ENCODE measurements at regions not wholly inside any gene's neighbourhood (a gene's known extent, or its start where the extent isn't known, plus 50 kb on each side); places are given as distances from the start of the nearest gene placed in this dataset.
"Not testable (repeated sequence)": the region's sequence is repeated elsewhere in the genome, so short reads cannot be mapped to it uniquely, and the experiment has no call there.

GRCh38 chr1:98286656-98287055 is 365.8 kb upstream of the DPYD start:
- Histone ChIP-seq H3K27me3 (ENCODE audit: control insufficient read depth in 2 of 2, insufficient read depth in 2 of 2, low read length in 2 of 2) (no peaks in the 10 kb centered on the region), H3K9ac (ENCODE audit: low read depth in 1 of 2, low read length in 2 of 2) (no peak overlapping the region), H3K36me3 (ENCODE audit: control insufficient read depth in 2 of 2, insufficient read depth in 2 of 2, low read length in 2 of 2) (no peaks in the 10 kb centered on the region), H3K4me1 (ENCODE audit: control insufficient read depth in 2 of 2, insufficient read depth in 2 of 2, low read length in 2 of 2) (no peaks in the 10 kb centered on the region), H3K4me3 (ENCODE audit: low read length in 2 of 2) (no peak overlapping the region), H3K27ac (ENCODE audit: low read depth in 2 of 2, low read length in 2 of 2) (no peak overlapping the region), H3K9me3 (ENCODE audit: control insufficient read depth in 2 of 2, low read length in 2 of 2) (no peaks in the 10 kb centered on the region)

- H3K27ac ChIP-seq (ENCODE audit: low read depth in 2 of 2, low read length in 2 of 2); H3K27me3 ChIP-seq (ENCODE audit: control insufficient read depth in 2 of 2, insufficient read depth in 2 of 2, low read length in 2 of 2); H3K4me3 ChIP-seq (ENCODE audit: low read length in 2 of 2); H3K9me3 ChIP-seq (ENCODE audit: control insufficient read depth in 2 of 2, low read length in 2 of 2); H3K9ac ChIP-seq (ENCODE audit: low read depth in 1 of 2, low read length in 2 of 2); H3K4me1 ChIP-seq (ENCODE audit: control insufficient read depth in 2 of 2, insufficient read depth in 2 of 2, low read length in 2 of 2); H3K36me3 ChIP-seq (ENCODE audit: control insufficient read depth in 2 of 2, insufficient read depth in 2 of 2, low read length in 2 of 2): not testable (repeated sequence)
Measured at GRCh38 chr1:98285286-98285685, 364.5 kb upstream of the DPYD start.

- Histone ChIP-seq H3K4me1 (ENCODE audit: control insufficient read depth in 2 of 2, insufficient read depth in 2 of 2, low read length in 2 of 2) (no peaks in the 10 kb centered on the region), H3K4me3 (ENCODE audit: low read length in 2 of 2) (no peak overlapping the region), H3K9me3 (ENCODE audit: control insufficient read depth in 2 of 2, low read length in 2 of 2) (no peaks in the 10 kb centered on the region), H3K27me3 (ENCODE audit: control insufficient read depth in 2 of 2, insufficient read depth in 2 of 2, low read length in 2 of 2) (no peaks in the 10 kb centered on the region), H3K9ac (ENCODE audit: low read depth in 1 of 2, low read length in 2 of 2) (no peak overlapping the region), H3K27ac (ENCODE audit: low read depth in 2 of 2, low read length in 2 of 2) (no peak overlapping the region), H3K36me3 (ENCODE audit: control insufficient read depth in 2 of 2, insufficient read depth in 2 of 2, low read length in 2 of 2) (no peaks in the 10 kb centered on the region)
Measured at GRCh38 chr1:98280049-98280448, 359.2 kb upstream of the DPYD start.

GRCh38 chr1:98278055-98278454 is 357.2 kb upstream of the DPYD start:
- Histone ChIP-seq H3K36me3 (ENCODE audit: control insufficient read depth in 2 of 2, insufficient read depth in 2 of 2, low read length in 2 of 2) (no peaks in the 10 kb centered on the region), H3K9me3 (ENCODE audit: control insufficient read depth in 2 of 2, low read length in 2 of 2) (no peaks in the 10 kb centered on the region), H3K9ac (ENCODE audit: low read depth in 1 of 2, low read length in 2 of 2) (no peak overlapping the region), H3K27me3 (ENCODE audit: control insufficient read depth in 2 of 2, insufficient read depth in 2 of 2, low read length in 2 of 2) (no peaks in the 10 kb centered on the region), H3K4me3 (ENCODE audit: low read length in 2 of 2) (no peak overlapping the region), H3K4me1 (ENCODE audit: control insufficient read depth in 2 of 2, insufficient read depth in 2 of 2, low read length in 2 of 2) (no peaks in the 10 kb centered on the region), H3K27ac (ENCODE audit: low read depth in 2 of 2, low read length in 2 of 2) (no peak overlapping the region)

- Histone ChIP-seq H3K27ac (ENCODE audit: low read depth in 2 of 2, low read length in 2 of 2) (no peak overlapping the region), H3K36me3 (ENCODE audit: control insufficient read depth in 2 of 2, insufficient read depth in 2 of 2, low read length in 2 of 2) (no peaks in the 10 kb centered on the region), H3K9me3 (ENCODE audit: control insufficient read depth in 2 of 2, low read length in 2 of 2) (no peaks in the 10 kb centered on the region), H3K9ac (ENCODE audit: low read depth in 1 of 2, low read length in 2 of 2) (no peak overlapping the region), H3K27me3 (ENCODE audit: control insufficient read depth in 2 of 2, insufficient read depth in 2 of 2, low read length in 2 of 2) (no peaks in the 10 kb centered on the region), H3K4me1 (ENCODE audit: control insufficient read depth in 2 of 2, insufficient read depth in 2 of 2, low read length in 2 of 2) (no peaks in the 10 kb centered on the region), H3K4me3 (ENCODE audit: low read length in 2 of 2) (no peak overlapping the region)
Measured at GRCh38 chr1:98277118-98277517, 356.3 kb upstream of the DPYD start.

- H3K4me3 ChIP-seq (ENCODE audit: low read length in 2 of 2), result no peak overlapping the region
- no peaks in the 10 kb centered on the region for H3K27me3 ChIP-seq (ENCODE audit: control insufficient read depth in 2 of 2, insufficient read depth in 2 of 2, low read length in 2 of 2)
- H3K27ac ChIP-seq (ENCODE audit: low read depth in 2 of 2, low read length in 2 of 2), result no peak overlapping the region
- no peaks in the 10 kb centered on the region for H3K36me3 ChIP-seq (ENCODE audit: control insufficient read depth in 2 of 2, insufficient read depth in 2 of 2, low read length in 2 of 2)
- H3K9ac ChIP-seq (ENCODE audit: low read depth in 1 of 2, low read length in 2 of 2), result no peak overlapping the region
- no peaks in the 10 kb centered on the region for H3K4me1 ChIP-seq (ENCODE audit: control insufficient read depth in 2 of 2, insufficient read depth in 2 of 2, low read length in 2 of 2)
- no peaks in the 10 kb centered on the region for H3K9me3 ChIP-seq (ENCODE audit: control insufficient read depth in 2 of 2, low read length in 2 of 2)
Measured at GRCh38 chr1:98276514-98276913, 355.7 kb upstream of the DPYD start.

GRCh38 chr1:98268316-98268715 is 347.5 kb upstream of the DPYD start:
- no peak overlapping the region for H3K27ac ChIP-seq (ENCODE audit: low read depth in 2 of 2, low read length in 2 of 2)
- no peaks in the 10 kb centered on the region for H3K36me3 ChIP-seq (ENCODE audit: control insufficient read depth in 2 of 2, insufficient read depth in 2 of 2, low read length in 2 of 2)
- no peaks in the 10 kb centered on the region for H3K27me3 ChIP-seq (ENCODE audit: control insufficient read depth in 2 of 2, insufficient read depth in 2 of 2, low read length in 2 of 2)
- H3K4me1 ChIP-seq (ENCODE audit: control insufficient read depth in 2 of 2, insufficient read depth in 2 of 2, low read length in 2 of 2), result no peaks in the 10 kb centered on the region
- H3K9me3 ChIP-seq (ENCODE audit: control insufficient read depth in 2 of 2, low read length in 2 of 2), result no peaks in the 10 kb centered on the region
- H3K4me3 ChIP-seq (ENCODE audit: low read length in 2 of 2), result no peak overlapping the region
- H3K9ac ChIP-seq (ENCODE audit: low read depth in 1 of 2, low read length in 2 of 2), result no peak overlapping the region

- Histone ChIP-seq H3K4me1 (ENCODE audit: control insufficient read depth in 2 of 2, insufficient read depth in 2 of 2, low read length in 2 of 2) (no peaks in the 10 kb centered on the region), H3K27me3 (ENCODE audit: control insufficient read depth in 2 of 2, insufficient read depth in 2 of 2, low read length in 2 of 2) (no peaks in the 10 kb centered on the region), H3K9me3 (ENCODE audit: control insufficient read depth in 2 of 2, low read length in 2 of 2) (no peaks in the 10 kb centered on the region), H3K9ac (ENCODE audit: low read depth in 1 of 2, low read length in 2 of 2) (no peak overlapping the region), H3K4me3 (ENCODE audit: low read length in 2 of 2) (no peak overlapping the region), H3K27ac (ENCODE audit: low read depth in 2 of 2, low read length in 2 of 2) (no peak overlapping the region), H3K36me3 (ENCODE audit: control insufficient read depth in 2 of 2, insufficient read depth in 2 of 2, low read length in 2 of 2) (no peaks in the 10 kb centered on the region)
Measured at GRCh38 chr1:98267423-98267822, 346.6 kb upstream of the DPYD start.

- Histone ChIP-seq H3K36me3 (ENCODE audit: control insufficient read depth in 2 of 2, insufficient read depth in 2 of 2, low read length in 2 of 2) (no peaks in the 10 kb centered on the region), H3K27ac (ENCODE audit: low read depth in 2 of 2, low read length in 2 of 2) (no peak overlapping the region)
Measured at GRCh38 chr1:98264727-98265126, 343.9 kb upstream of the DPYD start.

GRCh38 chr1:98260839-98261238 is 340.0 kb upstream of the DPYD start:
- no peak overlapping the region for H3K27ac ChIP-seq (ENCODE audit: low read depth in 2 of 2, low read length in 2 of 2)
- no peaks in the 10 kb centered on the region for H3K36me3 ChIP-seq (ENCODE audit: control insufficient read depth in 2 of 2, insufficient read depth in 2 of 2, low read length in 2 of 2)
- no peak overlapping the region for H3K9ac ChIP-seq (ENCODE audit: low read depth in 1 of 2, low read length in 2 of 2)
- H3K4me3 ChIP-seq (ENCODE audit: low read length in 2 of 2), result no peak overlapping the region
- H3K27me3 ChIP-seq (ENCODE audit: control insufficient read depth in 2 of 2, insufficient read depth in 2 of 2, low read length in 2 of 2), result no peaks in the 10 kb centered on the region
- H3K9me3 ChIP-seq (ENCODE audit: control insufficient read depth in 2 of 2, low read length in 2 of 2), result no peaks in the 10 kb centered on the region
- H3K4me1 ChIP-seq (ENCODE audit: control insufficient read depth in 2 of 2, insufficient read depth in 2 of 2, low read length in 2 of 2), result no peaks in the 10 kb centered on the region

More at GRCh38 chr1:98264727-98265126, 343.9 kb upstream of the DPYD start:
- no peaks in the 10 kb centered on the region for H3K4me1 ChIP-seq (ENCODE audit: control insufficient read depth in 2 of 2, insufficient read depth in 2 of 2, low read length in 2 of 2)
- H3K9me3 ChIP-seq (ENCODE audit: control insufficient read depth in 2 of 2, low read length in 2 of 2), result no peaks in the 10 kb centered on the region
- H3K4me3 ChIP-seq (ENCODE audit: low read length in 2 of 2), result no peak overlapping the region
- no peak overlapping the region for H3K9ac ChIP-seq (ENCODE audit: low read depth in 1 of 2, low read length in 2 of 2)
- no peaks in the 10 kb centered on the region for H3K27me3 ChIP-seq (ENCODE audit: control insufficient read depth in 2 of 2, insufficient read depth in 2 of 2, low read length in 2 of 2)

GRCh38 chr1:98260412-98260811 is 339.6 kb upstream of the DPYD start:
- H3K27me3 ChIP-seq (ENCODE audit: control insufficient read depth in 2 of 2, insufficient read depth in 2 of 2, low read length in 2 of 2), result no peaks in the 10 kb centered on the region
- no peaks in the 10 kb centered on the region for H3K9me3 ChIP-seq (ENCODE audit: control insufficient read depth in 2 of 2, low read length in 2 of 2)
- no peaks in the 10 kb centered on the region for H3K4me1 ChIP-seq (ENCODE audit: control insufficient read depth in 2 of 2, insufficient read depth in 2 of 2, low read length in 2 of 2)
- H3K9ac ChIP-seq (ENCODE audit: low read depth in 1 of 2, low read length in 2 of 2), result no peak overlapping the region
- H3K4me3 ChIP-seq (ENCODE audit: low read length in 2 of 2), result no peak overlapping the region
- no peaks in the 10 kb centered on the region for H3K36me3 ChIP-seq (ENCODE audit: control insufficient read depth in 2 of 2, insufficient read depth in 2 of 2, low read length in 2 of 2)
- no peak overlapping the region for H3K27ac ChIP-seq (ENCODE audit: low read depth in 2 of 2, low read length in 2 of 2)
